ENCODE measurements at regions not wholly inside any gene's neighbourhood (a gene's known extent, or its start where the extent isn't known, plus 50 kb on each side); places are given as distances from the start of the nearest gene placed in this dataset.

DNA sequence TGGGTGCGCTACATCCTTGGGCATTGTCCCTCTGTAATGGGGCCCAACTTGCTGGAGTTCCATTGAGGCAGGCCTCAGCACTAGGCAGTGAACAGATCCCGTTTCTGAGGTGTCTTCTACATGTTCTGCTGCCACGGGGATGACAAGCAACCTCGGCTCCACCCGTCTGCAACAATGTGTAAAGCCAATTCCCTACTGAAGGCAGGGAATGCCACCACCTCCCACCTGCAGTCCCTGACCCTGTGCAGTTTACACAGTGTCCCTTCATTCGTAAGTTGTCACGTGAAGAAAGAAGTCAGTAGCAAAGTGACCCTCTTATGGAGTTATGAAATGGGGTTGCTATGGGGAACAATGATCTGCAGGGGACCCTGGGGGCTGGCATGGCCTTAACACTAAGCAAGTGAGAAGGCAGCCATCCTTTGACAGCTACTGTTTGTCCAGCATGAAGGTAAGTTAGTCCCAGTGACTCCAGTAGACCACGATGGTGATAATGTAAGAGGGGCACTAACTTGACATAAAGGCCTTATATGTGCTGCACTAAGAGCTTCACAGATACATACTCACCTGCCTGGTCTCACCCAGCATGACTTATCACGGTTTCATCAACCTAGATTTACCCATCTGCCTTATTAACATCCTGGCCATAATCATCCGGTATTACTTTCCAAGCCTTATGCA is 130.6 kb upstream of the ZSWIM2 start:
- no peaks in the 10 kb centered on the region for H4K20me1 ChIP-seq (ENCODE audit: insufficient read depth, low read length)
- TF ChIP-seq, protein P1, sequence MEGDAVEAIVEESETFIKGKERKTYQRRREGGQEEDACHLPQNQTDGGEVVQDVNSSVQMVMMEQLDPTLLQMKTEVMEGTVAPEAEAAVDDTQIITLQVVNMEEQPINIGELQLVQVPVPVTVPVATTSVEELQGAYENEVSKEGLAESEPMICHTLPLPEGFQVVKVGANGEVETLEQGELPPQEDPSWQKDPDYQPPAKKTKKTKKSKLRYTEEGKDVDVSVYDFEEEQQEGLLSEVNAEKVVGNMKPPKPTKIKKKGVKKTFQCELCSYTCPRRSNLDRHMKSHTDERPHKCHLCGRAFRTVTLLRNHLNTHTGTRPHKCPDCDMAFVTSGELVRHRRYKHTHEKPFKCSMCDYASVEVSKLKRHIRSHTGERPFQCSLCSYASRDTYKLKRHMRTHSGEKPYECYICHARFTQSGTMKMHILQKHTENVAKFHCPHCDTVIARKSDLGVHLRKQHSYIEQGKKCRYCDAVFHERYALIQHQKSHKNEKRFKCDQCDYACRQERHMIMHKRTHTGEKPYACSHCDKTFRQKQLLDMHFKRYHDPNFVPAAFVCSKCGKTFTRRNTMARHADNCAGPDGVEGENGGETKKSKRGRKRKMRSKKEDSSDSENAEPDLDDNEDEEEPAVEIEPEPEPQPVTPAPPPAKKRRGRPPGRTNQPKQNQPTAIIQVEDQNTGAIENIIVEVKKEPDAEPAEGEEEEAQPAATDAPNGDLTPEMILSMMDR (IDR thresholded peaks at IDR 0.05; ENCODE audit: extremely low read depth, low read depth, low read length), result no peak
- no peaks in the 10 kb centered on the region for H3K36me3 ChIP-seq (ENCODE audit: insufficient read depth, low read length)
- no peak overlapping the region for H3K27ac ChIP-seq (ENCODE audit: low read depth, low read length)
- H2AFZ ChIP-seq (ENCODE audit: low read length), result no peak overlapping the region
- no peak for DNase-seq (ENCODE audit: insufficient read length, low spot score, missing footprints)
- no peaks in the 10 kb centered on the region for H3K79me2 ChIP-seq (ENCODE audit: insufficient read depth, low read length)
- H3K27me3 ChIP-seq (ENCODE audit: insufficient read depth, low read length), result no peaks in the 10 kb centered on the region
- H3K4me3 ChIP-seq (ENCODE audit: insufficient read depth, low read length), result no peak overlapping the region
- H3K4me1 ChIP-seq (ENCODE audit: insufficient read depth, low read length), result no peaks in the 10 kb centered on the region
- no peak overlapping the region for H3K4me2 ChIP-seq (ENCODE audit: insufficient read depth, low read length)
- no peaks in the 10 kb centered on the region for H3K9me3 ChIP-seq (ENCODE audit: low read depth, low read length)

DNA sequence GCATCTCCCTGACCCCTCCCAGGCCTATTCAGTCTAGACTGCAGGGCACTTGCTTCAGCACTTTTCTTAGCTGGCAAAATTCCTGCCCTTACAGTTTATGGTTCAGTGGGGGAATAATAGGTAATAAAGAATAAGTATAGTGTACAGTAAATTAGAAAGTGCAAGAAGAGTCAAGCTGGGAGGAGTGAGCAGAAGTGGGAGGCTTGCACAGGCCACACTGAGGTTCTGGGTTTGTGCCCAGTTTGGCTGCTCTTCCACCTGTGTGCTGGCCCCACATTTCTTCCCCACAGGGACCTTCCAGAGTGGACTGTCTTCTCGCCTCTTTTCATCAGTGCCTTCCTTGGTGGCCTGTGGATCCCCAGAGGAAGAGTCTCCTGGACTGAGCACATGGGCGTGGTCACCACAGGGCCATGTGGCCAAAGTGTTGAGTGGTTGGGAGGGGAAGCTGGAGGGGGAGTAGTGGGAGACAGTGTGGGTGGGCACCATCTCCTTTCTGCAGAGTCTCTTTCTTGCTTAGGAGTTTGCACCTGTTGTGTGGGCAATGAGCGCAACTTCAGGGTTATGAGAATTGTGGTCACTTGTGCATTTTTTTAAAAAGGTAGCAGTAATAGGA is 128.6 kb upstream of the ZSWIM2 start:
- Histone ChIP-seq H2AFZ (ENCODE audit: low read length) (no peak overlapping the region), H3K27ac (ENCODE audit: low read depth, low read length) (no peak overlapping the region)
- TF ChIP-seq, protein P1 (IDR thresholded peaks at IDR 0.05; ENCODE audit: extremely low read depth, low read depth, low read length), result no peak

DNA sequence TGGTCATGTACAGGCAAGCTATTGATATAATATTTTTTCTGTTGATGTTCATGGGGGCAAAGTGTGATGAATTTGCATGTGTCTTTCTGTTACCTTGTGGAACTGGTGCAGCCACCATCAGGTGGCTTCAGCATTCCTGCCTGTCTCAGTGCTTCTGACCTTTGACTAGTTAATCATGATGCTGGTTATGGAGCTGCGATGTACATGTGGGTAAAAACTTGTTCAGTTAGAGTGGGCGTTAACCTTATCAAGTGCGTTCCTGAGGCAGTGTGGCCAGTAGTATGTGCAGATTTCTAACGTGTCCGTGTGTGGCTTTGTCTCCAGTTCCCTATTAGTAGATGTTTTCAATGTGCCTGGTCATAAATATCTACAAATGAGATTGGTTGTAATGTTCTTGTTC is 127.4 kb upstream of the ZSWIM2 start:
- Histone ChIP-seq H3K27ac (ENCODE audit: low read depth, low read length) (no peak overlapping the region), H3K4me3 (ENCODE audit: insufficient read depth, low read length) (no peak overlapping the region), H3K9me3 (ENCODE audit: low read depth, low read length) (no peaks in the 10 kb centered on the region), H3K79me2 (ENCODE audit: insufficient read depth, low read length) (no peaks in the 10 kb centered on the region), H2AFZ (ENCODE audit: low read length) (no peak overlapping the region), H4K20me1 (ENCODE audit: insufficient read depth, low read length) (no peaks in the 10 kb centered on the region), H3K27me3 (ENCODE audit: insufficient read depth, low read length) (no peaks in the 10 kb centered on the region), H3K36me3 (ENCODE audit: insufficient read depth, low read length) (no peaks in the 10 kb centered on the region), H3K4me2 (ENCODE audit: insufficient read depth, low read length) (no peak overlapping the region), H3K4me1 (ENCODE audit: insufficient read depth, low read length) (no peaks in the 10 kb centered on the region)
- TF ChIP-seq, protein P1 (IDR thresholded peaks at IDR 0.05; ENCODE audit: extremely low read depth, low read depth, low read length), result no peak
- DNase-seq (ENCODE audit: insufficient read length, low spot score, missing footprints), result no peak

More for the DNA sequence above, 128.6 kb upstream of the ZSWIM2 start:
- Histone ChIP-seq H3K4me1 (ENCODE audit: insufficient read depth, low read length) (no peaks in the 10 kb centered on the region), H3K79me2 (ENCODE audit: insufficient read depth, low read length) (no peaks in the 10 kb centered on the region), H3K4me2 (ENCODE audit: insufficient read depth, low read length) (no peak overlapping the region), H3K9me3 (ENCODE audit: low read depth, low read length) (no peaks in the 10 kb centered on the region), H3K4me3 (ENCODE audit: insufficient read depth, low read length) (no peak overlapping the region), H4K20me1 (ENCODE audit: insufficient read depth, low read length) (no peaks in the 10 kb centered on the region), H3K27me3 (ENCODE audit: insufficient read depth, low read length) (no peaks in the 10 kb centered on the region), H3K36me3 (ENCODE audit: insufficient read depth, low read length) (no peaks in the 10 kb centered on the region)
- no peak for DNase-seq (ENCODE audit: insufficient read length, low spot score, missing footprints)

DNA sequence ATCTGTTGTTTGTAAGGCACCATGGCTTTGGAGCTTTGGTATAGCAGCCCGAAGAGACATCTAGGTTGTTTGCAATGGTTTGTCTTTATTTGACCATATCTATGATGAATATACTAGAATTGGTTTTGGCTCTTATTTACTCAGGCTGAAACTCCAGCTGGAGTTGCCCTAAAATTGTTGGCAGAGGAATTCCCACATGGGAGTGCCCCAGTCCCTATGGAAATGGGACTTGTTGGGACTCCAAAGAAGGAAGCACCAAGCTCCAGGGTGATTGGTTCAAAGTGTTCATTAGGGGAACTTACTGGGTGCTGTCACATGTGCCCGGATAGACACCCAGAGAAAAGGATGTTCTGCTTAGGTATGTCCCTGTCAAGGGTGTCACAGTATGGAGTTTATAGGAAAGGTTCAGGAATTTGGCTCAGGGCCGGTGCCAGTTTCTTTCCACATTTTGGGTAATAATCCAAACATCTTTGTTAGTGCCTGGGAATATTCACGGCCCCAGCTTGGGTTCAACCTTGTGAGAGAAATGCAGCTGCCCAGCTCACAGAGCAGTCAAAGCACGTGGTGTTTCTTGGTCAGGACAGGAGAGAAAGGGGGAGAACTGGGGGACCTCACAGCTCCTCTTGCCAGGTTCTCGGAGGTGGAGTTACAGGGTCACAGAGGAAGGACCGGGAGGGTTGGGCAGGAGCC is 123.5 kb upstream of the ZSWIM2 start:
- Histone ChIP-seq H2AFZ (ENCODE audit: low read length) (no peak overlapping the region), H3K4me2 (ENCODE audit: insufficient read depth, low read length) (no peak overlapping the region), H3K4me3 (ENCODE audit: insufficient read depth, low read length) (no peak overlapping the region), H3K79me2 (ENCODE audit: insufficient read depth, low read length) (no peaks in the 10 kb centered on the region), H3K9me3 (ENCODE audit: low read depth, low read length) (no peaks in the 10 kb centered on the region), H3K27me3 (ENCODE audit: insufficient read depth, low read length) (no peaks in the 10 kb centered on the region), H3K4me1 (ENCODE audit: insufficient read depth, low read length) (no peaks in the 10 kb centered on the region), H4K20me1 (ENCODE audit: insufficient read depth, low read length) (no peaks in the 10 kb centered on the region), H3K36me3 (ENCODE audit: insufficient read depth, low read length) (no peaks in the 10 kb centered on the region), H3K27ac (ENCODE audit: low read depth, low read length) (no peak overlapping the region)
- TF ChIP-seq, protein P1 (IDR thresholded peaks at IDR 0.05; ENCODE audit: extremely low read depth, low read depth, low read length), result no peak
- DNase-seq (ENCODE audit: insufficient read length, low spot score, missing footprints), result no peak
